ENCODE measurements at regions not wholly inside any gene's neighbourhood (a gene's known extent, or its start where the extent isn't known, plus 50 kb on each side); places are given as distances from the start of the nearest gene placed in this dataset.

- Histone ChIP-seq H3K27me3 (no peaks in the 10 kb centered on the region), H3K27ac (no peak overlapping the region), H3K4me1 (no peaks in the 10 kb centered on the region), H3K4me3 (no peak overlapping the region), H3K36me3 (no peaks in the 10 kb centered on the region), H3K9me3 (no peaks in the 10 kb centered on the region)
- no peak for DNase-seq
- TF ChIP-seq POLR2A (IDR thresholded peaks at IDR 0.05) = no peak
- no peak for TF ChIP-seq CTCF (IDR thresholded peaks at IDR 0.05)
These were observed 331.3 kb upstream of the KIF2A start for GRCh38 chr5:61974680-61975079.

- Histone ChIP-seq H3K27ac (no peak overlapping the region), H3K4me3 (no peak overlapping the region), H3K4me1 (no peaks in the 10 kb centered on the region), H3K9me3 (no peaks in the 10 kb centered on the region), H3K27me3 (no peaks in the 10 kb centered on the region), H3K36me3 (no peaks in the 10 kb centered on the region)
- DNase-seq = no peak
- no peak for TF ChIP-seq POLR2A (IDR thresholded peaks at IDR 0.05)
- TF ChIP-seq CTCF (IDR thresholded peaks at IDR 0.05) = no peak
These were observed 324.1 kb upstream of the KIF2A start for GRCh38 chr5:61981886-61982285.

DNA sequence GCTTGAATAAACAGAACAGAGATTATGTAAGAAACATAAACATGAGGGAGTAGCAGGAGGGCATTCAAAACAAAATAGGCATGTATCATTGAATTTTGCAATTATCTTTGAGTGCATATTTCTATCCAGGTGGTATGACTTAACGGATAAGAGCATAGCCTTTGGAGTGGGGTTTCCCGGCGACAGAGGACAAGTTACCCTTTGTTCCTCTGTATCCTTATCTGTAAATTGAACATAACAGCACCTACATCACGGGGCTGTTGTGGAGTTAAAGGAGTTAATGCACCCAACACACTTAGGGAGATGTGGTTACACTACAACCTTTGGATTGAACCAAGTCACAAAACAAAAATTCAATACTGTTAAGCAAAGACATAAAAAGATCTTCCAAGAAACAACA is 314.6 kb upstream of the KIF2A start:
- Histone ChIP-seq H3K4me3 (no peak overlapping the region), H3K27me3 (no peaks in the 10 kb centered on the region), H3K4me1 (no peaks in the 10 kb centered on the region), H3K27ac (no peak overlapping the region), H3K9me3 (no peaks in the 10 kb centered on the region), H3K36me3 (no peaks in the 10 kb centered on the region)
- TF ChIP-seq CTCF (IDR thresholded peaks at IDR 0.05) (no peak), POLR2A (IDR thresholded peaks at IDR 0.05) (no peak)
- no peak for DNase-seq

DNA sequence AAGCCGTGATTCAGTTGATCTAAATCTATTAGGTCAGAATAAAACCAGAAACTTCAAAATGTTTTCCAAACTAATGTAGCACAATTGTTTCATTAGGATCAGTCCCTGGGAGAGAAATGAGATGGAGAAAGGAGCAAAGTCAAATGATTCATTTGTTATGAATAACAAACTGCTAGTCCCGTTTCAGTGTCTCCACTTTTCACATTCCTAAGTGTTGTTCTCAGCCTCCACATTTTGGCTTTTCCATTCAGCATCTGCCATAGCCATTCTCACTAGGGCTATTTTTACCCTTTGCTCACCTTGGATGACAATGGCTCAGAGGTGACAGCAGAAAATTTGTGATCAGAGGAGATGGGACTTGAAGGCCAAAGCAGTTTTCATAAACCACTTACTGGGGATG is 314.1 kb upstream of the KIF2A start:
- Histone ChIP-seq H3K4me3 (no peak overlapping the region), H3K27ac (no peak overlapping the region), H3K36me3 (no peaks in the 10 kb centered on the region), H3K9me3 (no peaks in the 10 kb centered on the region), H3K27me3 (no peaks in the 10 kb centered on the region), H3K4me1 (no peaks in the 10 kb centered on the region)
- no peak for TF ChIP-seq POLR2A (IDR thresholded peaks at IDR 0.05)
- TF ChIP-seq CTCF (IDR thresholded peaks at IDR 0.05) = no peak
- DNase-seq = no peak

DNA sequence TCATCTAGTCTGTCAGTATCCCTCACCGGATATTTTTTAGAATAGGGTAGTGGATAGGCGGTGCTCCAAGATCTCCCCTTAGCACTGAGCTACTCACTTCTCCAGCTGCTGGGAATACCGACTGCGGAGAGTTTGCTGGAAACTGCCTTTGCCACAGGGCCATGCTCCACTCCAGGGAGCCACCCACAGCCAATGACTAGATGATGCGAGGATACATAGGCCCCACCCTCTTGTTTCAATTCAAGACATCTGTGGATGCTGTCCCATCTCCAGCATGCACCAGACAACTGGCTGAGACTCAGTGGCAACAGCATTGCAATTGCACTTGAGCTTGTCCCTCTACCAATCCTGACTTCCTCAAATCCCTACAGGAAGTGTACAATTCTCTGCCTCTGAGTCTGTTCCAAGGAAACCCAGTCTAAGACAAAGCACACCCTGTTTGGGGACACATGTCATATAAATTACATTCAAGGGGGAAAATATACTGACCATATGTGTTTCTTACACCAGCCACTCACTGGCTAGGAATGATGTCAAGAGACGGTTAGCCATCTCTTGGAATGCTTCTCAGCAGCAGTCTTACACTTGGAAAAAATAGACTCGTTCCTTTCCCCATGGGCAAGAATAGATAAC is 312.6 kb upstream of the KIF2A start:
- Histone ChIP-seq H3K27ac (no peak overlapping the region), H3K4me1 (no peaks in the 10 kb centered on the region), H3K4me3 (no peak overlapping the region), H3K36me3 (no peaks in the 10 kb centered on the region), H3K9me3 (no peaks in the 10 kb centered on the region), H3K27me3 (no peaks in the 10 kb centered on the region)
- TF ChIP-seq POLR2A (IDR thresholded peaks at IDR 0.05) (no peak), CTCF (IDR thresholded peaks at IDR 0.05) (no peak)
- no peak for DNase-seq

DNA sequence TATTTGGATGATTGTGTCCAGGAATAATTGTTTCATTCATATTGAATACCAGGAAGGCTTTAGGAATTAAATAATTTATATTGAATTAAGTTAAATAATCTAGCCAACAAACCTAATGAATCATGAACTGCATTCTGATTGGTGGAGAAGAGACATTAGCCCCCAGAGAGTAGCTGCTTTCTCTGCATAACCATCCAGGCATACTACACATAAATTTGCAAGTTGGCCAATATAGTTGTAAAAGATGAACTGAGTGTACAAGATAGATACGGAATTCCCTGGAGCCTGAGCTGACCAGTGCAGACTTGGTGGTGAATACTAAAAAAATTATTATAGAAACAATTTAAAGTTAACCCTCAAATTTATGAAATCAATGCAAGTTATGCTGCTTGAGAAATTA is 311.8 kb upstream of the KIF2A start:
- no peaks in the 10 kb centered on the region for H3K27me3 ChIP-seq
- no peak overlapping the region for H3K27ac ChIP-seq
- no peak for TF ChIP-seq CTCF (IDR thresholded peaks at IDR 0.05)
- TF ChIP-seq POLR2A (IDR thresholded peaks at IDR 0.05) = no peak
- no peaks in the 10 kb centered on the region for H3K9me3 ChIP-seq
- H3K36me3 ChIP-seq = no peaks in the 10 kb centered on the region
- H3K4me1 ChIP-seq = no peaks in the 10 kb centered on the region
- no peak overlapping the region for H3K4me3 ChIP-seq
- DNase-seq = no peak
